Lung (tissue), 11 donors: ENCODE measurements at regions not wholly inside any gene's neighbourhood (a gene's known extent, or its start where the extent isn't known, plus 50 kb on each side); places are given as distances from the start of the nearest gene placed in this dataset.

Experiments used
- ATAC-seq: fragments of 200-7000 bp; cut with Tn5 transposase; one replicate; pipeline ENCODE4 v1.9.1; 2020; ENCODE audit warnings: moderate number of reproducible peaks; ENCODE audit not compliant: insufficient read depth, low FRiP score
- DNase-seq, 3 donors: peaks; one replicate each; pipeline ENCODE4 v3.0.0-alpha.2; 2013 to 2017
- H3K27ac ChIP-seq, 2 donors: one replicate each; pipeline ENCODE4 v1.5.1; 2013; ENCODE audit warnings: mild to moderate bottlenecking in 2 of 2, moderate library complexity in 2 of 2, control low read depth in 1 of 2, inconsistent platforms in 1 of 2, low read depth in 1 of 2, low read length in 1 of 2
- H3K27me3 ChIP-seq, 3 donors: one replicate each; pipeline ENCODE4 v1.5.1; 2013; ENCODE audit warnings: low read length in 2 of 3; ENCODE audit not compliant: control insufficient read depth in 3 of 3, insufficient read depth in 3 of 3
- H3K36me3 ChIP-seq, 4 donors: one replicate each; pipeline ENCODE4 v1.5.1; 2013; ENCODE audit warnings: low read length in 4 of 4, mild to moderate bottlenecking in 1 of 4, moderate library complexity in 1 of 4; ENCODE audit not compliant: control insufficient read depth in 4 of 4, insufficient read depth in 4 of 4
- H3K4me1 ChIP-seq, 5 donors: one replicate each; pipeline ENCODE4 v1.5.1; 2013; ENCODE audit warnings: low read length in 5 of 5, mild to moderate bottlenecking in 2 of 5, moderate library complexity in 1 of 5; ENCODE audit not compliant: control insufficient read depth in 5 of 5, insufficient read depth in 5 of 5
- H3K4me3 ChIP-seq: one replicate; pipeline ENCODE4 v1.5.1; 2013; ENCODE audit warnings: mild to moderate bottlenecking, control low read depth, moderate library complexity
- H3K9ac ChIP-seq, 2 donors: one replicate each; pipeline ENCODE4 v1.5.1; 2013; ENCODE audit warnings: low read length in 2 of 2, control low read depth in 1 of 2; ENCODE audit not compliant: insufficient read depth in 1 of 2
- H3K9me3 ChIP-seq, 4 donors: one replicate each; pipeline ENCODE4 v1.5.1; 2013; ENCODE audit warnings: low read length in 3 of 4, mild to moderate bottlenecking in 1 of 4, moderate library complexity in 1 of 4; ENCODE audit not compliant: control insufficient read depth in 4 of 4, insufficient read depth in 3 of 4
- CTCF ChIP-seq: IDR thresholded peaks from 2 replicates; pipeline ENCODE4 v1.5.1; 2012; ENCODE audit warnings: mild to moderate bottlenecking; ENCODE audit errors: control extremely low read depth, extremely low read depth
- WGBS, 2 donors: extraction: QIAGEN DNeasy Blood & Tissue Kit; methylation state at CpG; one replicate each; pipeline ENCODE4 v1.1.7; 2013; 5-methylcytosine and 5-hydroxymethylcytosine counted together
- donor health status: control.
- donor health status: control.
- donor health status: Bipolar disorder and iron deficiency.
- donor health status: healthy.
- donor health status: DM: yes; HTN: yes; CAD: no.

GRCh38 chr5:20469390-20469789, 481.4 kb upstream of the CDH18 start:
- TF ChIP-seq CTCF, result no peak
- Histone ChIP-seq H3K36me3 (no peaks in the 10 kb centered on the region), H3K27ac (no peak overlapping the region), H3K9me3 (no peaks in the 10 kb centered on the region), H3K4me1 (no peaks in the 10 kb centered on the region), H3K9ac (no peak overlapping the region), H3K4me3 (no peak overlapping the region), H3K27me3 (no peaks in the 10 kb centered on the region)
- WGBS, 2 donors, result 78 to 84% methylated on average over 3 of the region's 3 CpGs
- ATAC-seq (peak; percentile 19), DNase-seq (no peak)

- H3K27ac ChIP-seq, result no peak overlapping the region
- no peak for ATAC-seq
- no peaks in the 10 kb centered on the region for H3K27me3 ChIP-seq
- H3K36me3 ChIP-seq, result no peaks in the 10 kb centered on the region
- H3K9ac ChIP-seq, result no peak overlapping the region
- H3K4me1 ChIP-seq, result peaks cover 0 to 3% (median 0%) of the 10 kb centered on the region in 5 donors
- peak in 2 of 3 donors; percentile 17 to 55 for DNase-seq
- no peaks in the 10 kb centered on the region for H3K9me3 ChIP-seq
- WGBS, 2 donors, result 77 to 86% methylated on average over 1 of the region's 1 CpG
- no peak for TF ChIP-seq CTCF
- H3K4me3 ChIP-seq, result no peak overlapping the region
Observed at GRCh38 chr5:20466512-20466911, 478.5 kb upstream of the CDH18 start.

GRCh38 chr5:20463206-20463605, 475.2 kb upstream of the CDH18 start:
- TF ChIP-seq CTCF, result no peak
- Histone ChIP-seq H3K27ac (no peak overlapping the region), H3K36me3 (no peaks in the 10 kb centered on the region), H3K27me3 (no peaks in the 10 kb centered on the region), H3K4me3 (no peak overlapping the region), H3K9me3 (no peaks in the 10 kb centered on the region), H3K9ac (no peak overlapping the region), H3K4me1 (peaks cover 0 to 3% (median 0%) of the 10 kb centered on the region in 5 donors)
- 62 to 84% methylated on average over 4 of the region's 4 CpGs for WGBS, 2 donors
- no peak for ATAC-seq
- DNase-seq, result peak in 1 of 3 donors; percentile 36

- ATAC-seq (no peak), DNase-seq (no peak)
- H3K9me3 ChIP-seq, result no peaks in the 10 kb centered on the region
- no peaks in the 10 kb centered on the region for H3K36me3 ChIP-seq
- H3K4me3 ChIP-seq, result no peak overlapping the region
- TF ChIP-seq CTCF, result no peak
- no peaks in the 10 kb centered on the region for H3K4me1 ChIP-seq
- H3K9ac ChIP-seq, result no peak overlapping the region
- no peaks in the 10 kb centered on the region for H3K27me3 ChIP-seq
- H3K27ac ChIP-seq, result no peak overlapping the region
- whole genome bisulfite sequencing, 2 donors, result 84 to 88% methylated on average over 3 of the region's 3 CpGs
Observed at GRCh38 chr5:20446121-20446520, 458.1 kb upstream of the CDH18 start.
